HG02870 (cell line): ENCODE measurements at regions not wholly inside any gene's neighbourhood (a gene's known extent, or its start where the extent isn't known, plus 50 kb on each side); places are given as distances from the start of the nearest gene placed in this dataset.
A peak's percentile ranks its signal among the peaks of the same experiment; 100 is the strongest.
"Not testable (repeated sequence)": the region's sequence is repeated elsewhere in the genome, so short reads cannot be mapped to it uniquely, and the experiment has no call there.

Source experiments
- ATAC-seq: cut with Tn5 transposase; IDR thresholded peaks from one replicate; pipeline ENCODE4 v1.9.1; 2021; ENCODE audit warnings: mild to moderate bottlenecking, moderate library complexity; ENCODE audit not compliant: unreplicated experiment

DNA sequence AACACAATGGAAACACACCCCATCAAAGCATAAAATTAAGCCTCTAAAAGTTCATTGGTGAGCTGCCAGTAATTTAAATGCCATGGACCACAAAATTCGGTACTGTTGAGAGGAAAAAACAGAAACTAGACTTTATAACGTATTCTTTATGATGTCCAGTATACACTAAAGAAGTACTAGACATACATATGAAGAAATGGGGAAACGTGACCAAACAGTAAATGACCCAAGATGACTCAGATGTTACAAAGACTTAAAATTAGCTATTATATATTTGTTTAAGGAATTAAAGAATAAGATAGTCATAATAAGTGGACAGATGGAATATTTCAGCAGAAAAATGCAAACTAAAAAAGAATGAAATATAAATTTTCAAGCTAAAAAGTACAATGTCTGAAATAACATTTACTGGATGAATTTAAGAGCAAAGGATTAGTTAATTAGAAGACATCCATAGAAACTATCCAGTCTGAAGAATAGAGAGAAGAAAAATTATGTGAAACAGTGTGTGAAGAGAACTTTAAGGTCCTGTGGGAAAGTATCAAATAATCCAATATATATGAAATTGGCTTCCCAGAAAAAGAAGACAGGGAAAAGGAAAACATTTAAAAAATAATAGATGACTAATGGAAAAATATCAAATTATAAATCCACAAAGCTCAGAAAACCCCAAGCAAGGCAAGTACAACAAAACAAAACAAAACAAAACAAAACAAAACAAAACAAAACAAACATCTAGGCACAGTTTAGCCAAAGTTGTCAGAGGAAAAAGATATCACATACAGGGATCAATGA lies 69.4 kb downstream of the SAMD9 start:
- ATAC-seq = no peak

DNA sequence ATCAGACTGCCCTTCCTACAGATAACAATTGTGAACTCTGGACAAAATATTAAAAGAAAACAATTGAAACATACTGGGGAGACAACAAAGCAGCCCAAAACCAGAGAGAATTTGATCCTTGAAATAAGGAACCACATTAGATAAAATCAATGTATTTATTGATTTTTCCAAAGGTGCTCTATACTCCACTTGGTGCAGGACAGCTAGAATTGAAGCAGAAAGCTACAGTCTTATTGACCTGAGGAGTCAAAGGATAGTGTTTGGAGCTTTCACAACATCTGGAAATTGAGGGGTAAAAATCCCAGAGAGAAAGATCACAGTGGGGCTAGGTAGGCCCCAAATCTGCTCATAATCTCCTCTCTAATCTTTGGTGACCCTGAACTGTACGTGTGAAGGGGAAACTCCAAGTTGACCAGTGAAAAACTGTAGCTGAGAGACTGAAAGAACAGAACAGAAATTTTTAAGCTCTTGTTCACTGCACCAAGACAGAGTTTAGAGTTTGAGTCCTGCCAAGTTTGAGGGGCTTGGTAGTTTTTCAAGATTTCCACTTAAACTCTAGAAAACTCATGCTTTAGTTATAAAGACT lies 70.2 kb downstream of the SAMD9 start:
- ATAC-seq = no peak

DNA sequence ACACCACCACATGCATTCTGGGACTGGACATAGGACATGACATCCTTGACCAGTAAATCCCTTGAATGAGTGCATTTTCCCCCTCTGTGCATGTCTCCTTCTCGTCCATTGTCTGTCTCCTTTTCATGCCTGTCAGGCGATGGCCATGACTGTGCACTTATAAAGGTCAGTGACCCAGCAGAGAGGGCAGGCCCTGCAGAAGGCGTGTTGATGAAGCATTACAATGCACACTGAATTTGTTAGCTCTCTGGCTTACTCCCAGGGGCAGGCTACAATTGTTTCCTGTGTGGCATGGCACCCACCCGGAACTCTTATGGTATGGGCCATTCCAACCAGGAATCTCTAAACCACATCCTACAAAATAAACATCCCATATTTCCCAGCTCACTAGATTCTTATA lies 71.1 kb downstream of the SAMD9 start:
- ATAC-seq = no peak

DNA sequence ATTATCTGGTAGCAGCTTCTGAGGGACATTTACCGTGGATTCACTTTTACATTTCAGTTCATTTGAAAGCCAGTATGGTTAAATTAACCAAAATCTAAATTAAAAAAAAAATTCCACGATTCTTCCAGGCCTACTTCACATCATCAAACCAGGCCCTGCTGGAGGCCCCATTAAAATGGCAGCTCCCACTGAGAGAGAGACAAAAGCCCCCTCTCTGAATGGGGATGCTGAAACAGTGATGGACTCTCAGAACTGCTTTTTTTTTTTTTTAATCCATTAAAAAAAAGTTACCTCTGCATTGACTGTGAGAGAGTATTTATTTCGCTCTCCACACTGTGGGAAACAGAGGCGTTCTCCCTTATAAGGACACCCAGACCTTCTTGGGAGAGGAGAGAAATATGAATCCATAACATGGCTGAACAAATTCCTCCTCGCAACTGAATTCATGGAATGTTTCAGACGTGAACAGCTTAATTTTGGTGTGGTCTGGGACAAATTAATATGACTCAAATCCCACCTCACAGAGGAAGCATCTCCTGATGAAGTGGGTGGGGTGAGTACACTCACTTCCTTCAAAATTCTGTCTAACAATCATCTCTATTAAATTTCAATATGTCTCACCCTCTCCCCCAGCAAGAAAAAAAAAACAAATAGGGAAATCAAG lies 73.5 kb downstream of the SAMD9 start:
- ATAC-seq = no peak

DNA sequence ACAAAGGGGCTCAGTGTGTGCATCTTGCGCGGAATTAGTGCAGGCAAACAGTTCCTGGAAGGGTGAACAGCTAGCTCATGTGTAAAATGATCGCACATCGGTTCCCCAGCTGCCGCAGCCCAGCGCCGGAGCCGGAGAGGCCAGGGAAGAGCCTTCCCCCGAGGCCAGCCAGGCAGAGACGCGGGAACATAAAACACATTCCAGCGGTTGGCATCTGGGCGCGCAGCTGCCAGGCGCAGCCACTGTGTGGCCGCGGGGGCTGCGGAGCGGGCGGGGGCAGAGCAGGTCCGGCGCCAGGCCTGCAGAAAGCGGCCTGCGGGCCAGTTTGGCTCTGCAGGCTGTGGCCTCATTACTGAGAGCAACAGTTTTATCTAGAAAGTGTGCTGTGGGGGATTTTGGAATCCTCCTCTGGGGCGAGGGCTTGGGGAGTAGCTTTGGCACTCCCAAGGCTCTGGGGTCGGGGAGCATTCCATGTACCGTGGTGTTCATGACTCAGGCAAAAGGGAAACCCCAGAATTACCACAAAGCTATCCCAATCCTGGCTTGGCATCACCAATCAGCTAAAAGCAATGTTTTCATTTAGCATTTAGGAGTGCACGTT lies 74.3 kb downstream of the SAMD9 start:
- no peak for ATAC-seq

DNA sequence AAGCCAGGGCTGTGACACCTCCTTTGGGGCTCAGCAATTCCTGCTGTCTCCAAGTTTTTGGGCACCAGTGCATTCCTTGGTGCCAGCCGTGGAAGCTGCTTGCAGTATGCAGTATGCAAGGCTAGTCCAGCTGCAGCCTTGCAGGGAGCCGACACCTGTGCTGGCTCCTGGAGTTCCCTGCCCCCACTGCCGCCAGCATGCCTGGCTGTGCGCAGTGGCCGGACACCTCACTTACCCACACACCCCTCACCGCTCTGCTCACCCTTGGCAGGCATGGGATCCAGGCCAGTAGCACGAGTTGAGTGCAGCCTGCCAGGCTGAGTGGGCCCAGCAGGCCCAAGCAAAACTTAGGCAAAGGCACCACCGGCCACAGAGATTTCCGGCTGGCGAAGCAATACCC lies 77.4 kb downstream of the SAMD9 start:
- no peak for ATAC-seq

DNA sequence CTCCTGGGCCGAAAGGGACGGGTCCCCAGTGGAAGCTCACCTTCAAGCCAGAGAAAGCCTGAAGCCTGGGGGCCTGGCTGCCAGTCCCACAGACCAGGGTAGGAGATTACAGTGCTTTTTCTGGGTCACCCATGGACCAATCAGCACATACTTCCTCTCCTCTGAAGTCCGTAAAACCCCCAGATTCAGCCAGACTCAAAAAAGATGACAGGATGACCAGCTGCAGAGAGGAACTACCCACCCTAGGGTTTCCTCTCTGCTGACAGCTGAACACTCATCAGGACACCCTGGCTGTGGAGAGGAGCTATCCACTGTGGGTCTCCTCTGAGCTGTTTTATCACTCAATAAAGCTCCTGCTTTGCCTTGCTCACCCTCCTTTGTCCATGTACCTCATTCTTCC lies 78.0 kb downstream of the SAMD9 start:
- no peak for ATAC-seq

DNA sequence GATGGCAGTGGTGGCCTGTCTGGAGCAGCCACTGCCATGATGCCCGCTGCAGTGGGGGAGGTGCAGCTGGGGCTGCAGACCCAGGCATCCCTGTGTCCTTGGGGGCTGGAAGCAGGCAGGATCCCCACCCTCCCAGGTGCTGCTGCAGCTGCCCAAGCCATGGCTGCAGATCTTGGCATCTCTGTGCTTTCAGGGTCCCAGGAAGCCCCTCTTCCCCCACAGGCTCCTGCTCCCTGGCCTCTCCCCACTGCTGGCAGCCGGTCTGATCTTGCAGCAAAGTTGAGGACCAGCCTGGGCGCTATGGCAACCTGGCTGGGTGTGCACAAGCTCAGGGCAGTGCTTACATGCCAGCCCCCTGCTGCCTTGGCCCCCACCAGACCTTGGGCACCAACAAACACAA lies 78.5 kb downstream of the SAMD9 start:
- no peak for ATAC-seq

DNA sequence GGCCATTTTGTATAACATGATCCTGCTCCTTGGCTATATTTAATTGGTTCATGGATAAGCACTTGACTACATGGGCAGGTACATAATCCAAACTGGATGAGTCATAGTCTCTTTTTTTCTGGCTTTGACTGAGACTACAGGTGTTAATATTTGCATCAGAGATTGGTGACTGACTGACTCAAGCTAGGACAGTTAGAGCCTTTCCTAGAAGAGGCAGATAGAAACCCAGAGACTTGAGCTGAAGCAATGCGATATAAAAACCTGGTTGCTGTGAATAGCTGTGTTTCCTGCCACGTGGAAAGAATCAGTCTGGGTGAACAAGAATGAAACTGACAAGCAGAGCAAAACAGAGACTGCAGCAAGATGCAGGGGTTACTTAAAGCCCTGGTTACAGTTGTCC lies 81.0 kb downstream of the SAMD9 start:
- peak; percentile 96 for ATAC-seq

DNA sequence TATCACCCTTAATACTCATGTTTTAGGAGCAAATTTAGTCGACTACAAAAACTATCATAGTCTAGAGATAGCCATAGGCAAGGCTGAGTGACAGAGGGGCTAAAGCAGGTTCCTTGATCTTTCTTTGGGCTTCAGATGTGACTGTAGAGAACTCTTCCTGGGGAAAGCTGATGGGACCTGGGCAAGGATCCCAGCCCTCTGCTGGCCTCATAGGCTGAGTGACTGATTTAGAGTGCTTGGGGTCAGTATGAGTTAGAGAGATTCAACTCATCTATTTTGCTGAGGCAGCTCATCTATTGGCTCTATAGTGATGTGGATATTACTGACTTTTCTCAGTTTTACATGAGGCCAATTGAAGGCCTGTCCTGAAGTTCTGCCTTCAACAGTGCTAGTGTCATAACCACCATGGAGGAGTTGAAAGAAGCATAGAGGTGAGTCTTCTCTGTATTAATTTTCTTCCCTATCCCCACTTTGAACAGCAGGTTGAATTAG lies 81.6 kb downstream of the SAMD9 start:
- ATAC-seq = no peak

DNA sequence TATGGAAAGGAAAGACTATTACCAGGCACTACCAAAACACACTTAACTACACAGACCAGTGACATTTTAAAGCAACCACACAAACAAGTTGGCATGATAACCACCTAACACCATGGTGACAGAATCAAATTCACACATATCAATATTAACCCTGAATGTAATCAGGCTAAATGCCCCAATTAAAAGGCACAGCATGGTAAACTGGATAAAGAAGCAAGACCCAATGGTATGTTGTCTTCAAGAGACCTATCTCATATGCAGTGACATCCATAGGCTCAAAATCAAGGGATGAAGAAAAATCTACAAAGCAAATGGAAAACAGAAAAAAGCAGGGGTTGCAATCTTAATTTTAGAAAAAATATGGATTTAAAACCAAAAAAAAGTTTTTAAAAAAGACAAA lies 86.0 kb downstream of the SAMD9 start:
- no peak for ATAC-seq

DNA sequence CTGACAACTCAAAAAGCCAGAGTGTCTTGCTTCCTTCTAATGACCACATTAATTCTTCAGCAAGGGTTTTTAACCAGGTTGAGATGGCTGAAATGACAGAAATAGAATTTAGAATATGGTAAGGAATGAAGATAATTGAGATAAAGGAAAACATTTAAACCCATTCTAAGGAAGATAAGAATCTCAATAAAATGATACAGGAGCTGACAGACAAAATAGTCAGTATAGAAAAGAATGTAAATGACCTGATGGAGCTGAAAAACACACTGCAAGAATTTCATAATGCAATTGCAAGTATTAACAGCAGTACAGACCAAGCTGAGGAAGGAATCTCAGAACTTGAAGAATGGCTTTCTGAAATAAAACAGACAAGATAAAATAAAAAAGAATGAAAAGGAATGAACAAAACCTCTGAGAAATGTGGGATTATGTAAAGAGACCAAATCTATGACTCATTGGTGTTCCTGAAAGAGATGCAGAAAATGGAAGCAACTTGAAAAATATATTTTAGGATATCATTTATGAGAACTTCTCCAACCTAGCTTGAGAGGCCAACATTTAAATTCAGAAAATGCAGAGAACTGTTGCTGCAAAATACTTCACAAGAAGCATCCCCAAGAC lies 87.1 kb downstream of the SAMD9 start:
- no peak for ATAC-seq

DNA sequence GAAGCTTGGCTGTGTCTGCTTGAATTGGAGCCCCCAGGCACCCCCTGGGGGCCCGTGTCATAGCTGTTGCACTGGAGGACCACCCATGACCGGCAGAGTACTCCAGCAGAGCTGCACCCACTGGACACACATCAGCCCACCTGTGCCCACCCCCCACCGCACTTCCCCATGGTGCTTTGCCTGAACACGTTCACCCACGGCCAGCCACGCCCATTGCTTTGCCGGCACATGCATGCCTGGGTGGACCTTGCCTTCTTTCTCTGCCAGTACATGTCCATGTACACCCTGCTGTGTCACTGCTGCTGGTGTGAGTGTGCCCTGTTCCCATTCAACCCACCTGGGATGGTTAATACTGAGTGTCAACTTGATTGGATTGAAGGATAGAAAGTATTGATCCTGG lies 88.7 kb downstream of the SAMD9 start:
- no peak for ATAC-seq

DNA sequence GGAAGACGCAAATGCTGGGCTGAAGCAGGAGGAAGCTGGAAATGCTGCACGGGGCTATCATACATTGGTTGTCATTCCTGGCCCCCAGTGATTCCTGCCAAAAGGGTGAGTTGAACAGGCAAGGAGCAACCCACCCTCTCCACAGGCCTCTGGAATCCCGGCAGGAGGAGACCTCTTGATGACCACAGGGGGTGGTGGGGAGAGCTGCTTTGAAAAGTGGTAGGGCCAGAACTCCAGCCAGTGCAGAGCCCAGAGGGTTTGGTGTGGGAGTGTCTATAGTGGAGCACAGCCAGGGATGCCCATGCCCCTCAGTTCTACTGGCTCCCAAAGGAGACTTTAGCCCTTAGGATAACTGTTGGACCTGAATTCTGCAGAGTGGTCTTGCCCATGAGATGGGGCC lies 89.2 kb downstream of the SAMD9 start:
- no peak for ATAC-seq

DNA sequence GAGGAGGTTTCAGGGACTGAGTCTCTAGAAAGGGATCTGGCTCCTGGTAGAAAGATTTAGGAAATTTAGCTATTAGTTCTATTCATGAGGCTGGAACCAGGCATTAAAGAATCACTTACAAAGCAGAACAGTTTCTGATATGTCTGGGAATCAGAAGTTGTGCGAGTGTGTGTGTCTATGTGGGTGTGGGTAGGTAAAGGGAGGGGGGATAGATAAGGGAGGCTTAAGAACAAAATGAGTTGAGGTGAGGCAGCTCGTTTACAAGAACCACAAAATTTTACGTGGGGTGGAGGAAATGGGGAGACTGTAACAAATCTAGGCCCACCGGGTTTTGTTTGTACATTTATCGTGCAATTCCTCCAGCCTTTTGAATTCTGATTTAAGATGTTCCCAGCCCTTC lies 90.7 kb downstream of the SAMD9 start:
- ATAC-seq = no peak

DNA sequence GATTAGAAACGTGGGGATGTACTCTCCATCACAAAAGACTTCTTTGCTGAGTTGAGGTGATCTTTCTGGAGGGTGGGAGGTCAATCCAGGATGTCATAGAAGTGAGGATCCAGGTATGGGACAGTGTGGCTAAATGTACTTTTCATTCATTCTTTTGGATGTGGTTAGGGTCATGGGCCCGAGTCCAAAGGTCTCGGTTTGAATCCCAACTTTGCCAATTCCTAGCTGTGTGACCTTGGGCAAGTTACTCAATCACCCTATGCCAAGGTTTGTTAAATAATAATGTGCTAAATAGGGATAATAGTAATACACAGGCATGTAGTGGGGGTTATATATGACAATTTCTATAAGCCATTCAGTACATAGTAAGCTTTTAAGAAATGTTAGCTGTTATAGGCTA lies 91.4 kb downstream of the SAMD9 start:
- ATAC-seq = no peak

DNA sequence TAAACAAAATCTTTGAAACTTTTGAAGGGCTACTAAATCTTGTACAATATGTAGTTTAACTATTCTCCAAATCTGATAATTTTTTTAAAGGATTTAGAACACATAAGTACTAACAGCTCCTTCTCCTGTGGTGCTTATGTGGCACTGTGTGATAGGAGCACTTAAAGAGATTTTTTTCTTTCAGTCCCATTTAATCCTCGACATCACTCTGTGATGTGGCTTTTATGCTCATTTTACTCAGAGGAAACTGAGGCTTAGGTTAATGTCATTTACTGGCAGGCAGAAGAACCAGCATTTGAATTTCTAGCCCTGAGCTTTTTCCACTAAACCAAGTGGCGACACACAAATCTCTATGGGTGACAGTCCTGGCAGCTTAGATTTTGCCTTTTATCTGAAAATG lies 92.4 kb downstream of the SAMD9 start:
- no peak for ATAC-seq

DNA sequence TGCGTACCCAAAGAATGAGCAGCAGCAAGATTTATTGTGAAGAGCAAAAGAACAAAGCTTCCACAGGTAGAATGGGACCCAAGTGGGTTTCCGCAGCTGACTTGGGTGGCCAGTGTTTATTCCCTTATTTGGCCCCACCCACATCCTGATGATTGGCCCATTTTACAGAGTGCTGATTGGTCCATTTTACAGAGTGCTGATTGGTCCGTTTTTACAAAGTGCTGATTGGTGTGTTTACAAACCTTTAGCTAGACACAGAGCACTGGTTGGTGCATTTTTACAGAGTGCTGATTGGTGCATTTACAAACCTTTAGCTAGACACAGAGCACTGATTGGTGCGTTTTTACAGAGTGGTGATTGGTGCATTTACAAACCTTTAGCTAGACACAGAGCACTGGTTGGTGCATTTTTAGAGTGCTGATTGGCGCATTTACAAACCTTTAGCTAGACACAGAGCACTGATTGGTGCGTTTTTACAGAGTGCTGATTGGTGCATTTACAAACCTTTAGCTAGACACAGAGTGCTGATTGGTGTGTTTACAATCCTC lies 94.8 kb downstream of the SAMD9 start:
- ATAC-seq = not testable (repeated sequence)

DNA sequence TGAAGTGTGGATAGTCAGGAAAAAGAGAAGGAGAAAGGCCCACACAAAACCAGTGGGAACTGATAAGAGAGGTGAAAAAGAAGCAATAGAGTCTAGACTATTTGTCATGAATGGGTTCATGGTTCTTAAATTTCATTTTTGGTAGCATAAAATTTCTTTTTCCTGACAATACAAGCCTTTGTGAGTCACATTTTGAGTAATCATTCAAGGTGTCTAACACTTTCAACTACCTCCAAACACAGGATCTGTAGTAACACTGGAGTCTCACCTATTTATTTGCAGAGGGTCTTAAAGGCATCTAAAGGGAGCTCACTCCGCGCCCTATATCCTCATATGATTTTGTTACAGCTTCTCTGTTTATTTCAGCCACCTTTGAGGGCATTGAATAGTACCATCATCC lies 96.0 kb downstream of the SAMD9 start:
- ATAC-seq = no peak

DNA sequence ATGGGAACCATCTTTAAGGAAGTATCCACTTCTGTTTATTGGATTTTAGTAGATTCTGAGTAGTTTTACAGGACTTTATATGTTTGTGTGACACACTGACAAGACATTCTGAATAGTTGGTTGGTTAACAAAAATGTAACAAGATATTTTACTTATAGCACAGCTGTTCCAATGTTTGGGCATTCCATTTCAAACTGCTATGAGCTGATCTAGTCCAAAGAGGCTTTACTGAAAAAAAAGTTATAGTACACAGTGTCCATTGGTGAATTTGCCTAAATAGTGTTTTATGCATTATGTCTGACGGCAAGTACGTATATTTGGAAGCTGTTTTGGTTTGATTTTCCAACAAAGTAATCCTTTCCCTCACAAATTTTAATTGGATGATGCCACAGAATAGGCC lies 99.1 kb downstream of the SAMD9 start:
- ATAC-seq = no peak
